Tongue (tissue), 1 donor: ENCODE measurements at regions not wholly inside any gene's neighbourhood (a gene's known extent, or its start where the extent isn't known, plus 50 kb on each side); places are given as distances from the start of the nearest gene placed in this dataset.
A peak's percentile ranks its signal among the peaks of the same experiment; 100 is the strongest.

ENCODE experiments used
- DNase-seq: peaks from one replicate; pipeline ENCODE4 v3.0.0-alpha.2; 2015

- DNase-seq = no peak
Measured at GRCh38 chr12:107443320-107444090, 242.1 kb upstream of the PWP1 start.

DNA sequence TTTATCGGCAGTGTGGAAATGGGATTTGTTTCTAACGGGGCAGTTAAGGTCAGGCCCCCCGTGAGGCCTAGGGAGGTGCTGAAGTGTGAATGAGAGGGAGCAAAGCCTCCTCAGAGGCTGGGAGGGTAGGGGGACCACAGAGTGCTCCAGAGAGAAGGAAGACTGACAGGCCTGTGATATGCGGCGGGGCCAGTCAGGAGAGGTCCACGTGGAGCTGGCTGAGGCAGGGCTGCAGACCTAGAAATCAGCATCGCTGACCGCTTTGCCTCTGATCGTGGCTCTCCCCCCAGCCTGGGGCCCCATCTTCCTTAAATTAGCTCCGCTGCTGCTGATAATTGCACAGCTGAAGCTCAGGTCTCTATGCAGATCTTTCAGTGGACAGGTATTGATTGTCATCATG lies 240.8 kb upstream of the PWP1 start:
- no peak for DNase-seq

GRCh38 chr12:107446476-107446875 lies 239.1 kb upstream of the PWP1 start:
- DNase-seq = no peak

DNA sequence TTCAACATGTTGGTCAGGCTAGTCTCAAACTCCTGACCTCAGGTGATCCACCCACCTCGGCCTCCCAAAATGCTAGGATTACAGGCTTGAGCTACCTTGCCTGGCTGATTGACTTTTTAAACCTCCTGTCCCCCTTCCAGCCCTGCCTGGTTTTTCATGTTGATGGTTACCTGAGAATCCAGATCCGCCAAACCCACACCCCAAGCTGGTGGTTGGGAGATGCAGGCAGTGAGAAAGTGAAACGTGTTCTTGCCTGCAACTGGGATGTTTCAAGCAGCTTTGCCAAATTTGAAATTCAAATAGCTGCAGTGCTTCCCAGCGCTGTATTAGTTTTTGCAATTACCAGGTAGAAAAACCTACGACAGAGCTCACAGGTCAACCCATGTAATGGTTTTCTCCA lies 238.3 kb upstream of the PWP1 start:
- no peak for DNase-seq

DNA sequence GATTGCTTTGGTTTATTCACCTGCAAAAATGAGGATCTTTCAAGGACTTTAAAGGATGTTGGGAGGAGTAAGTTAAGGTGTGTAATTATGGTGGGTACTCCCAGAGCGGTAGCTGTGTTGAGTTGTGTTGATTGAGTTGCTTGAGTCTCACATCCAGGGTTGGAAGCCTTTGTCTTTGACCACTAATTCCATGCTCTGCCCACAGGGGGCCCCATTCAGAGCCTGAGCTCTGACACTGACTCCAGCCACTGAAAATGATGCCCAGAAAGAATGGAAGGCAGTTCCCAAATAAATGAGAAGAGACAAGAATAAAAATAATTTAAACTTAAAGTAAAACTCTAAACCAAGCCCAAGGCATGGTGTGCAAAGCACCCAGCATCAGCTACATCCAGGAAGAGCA lies 237.4 kb upstream of the PWP1 start:
- DNase-seq = no peak

DNA sequence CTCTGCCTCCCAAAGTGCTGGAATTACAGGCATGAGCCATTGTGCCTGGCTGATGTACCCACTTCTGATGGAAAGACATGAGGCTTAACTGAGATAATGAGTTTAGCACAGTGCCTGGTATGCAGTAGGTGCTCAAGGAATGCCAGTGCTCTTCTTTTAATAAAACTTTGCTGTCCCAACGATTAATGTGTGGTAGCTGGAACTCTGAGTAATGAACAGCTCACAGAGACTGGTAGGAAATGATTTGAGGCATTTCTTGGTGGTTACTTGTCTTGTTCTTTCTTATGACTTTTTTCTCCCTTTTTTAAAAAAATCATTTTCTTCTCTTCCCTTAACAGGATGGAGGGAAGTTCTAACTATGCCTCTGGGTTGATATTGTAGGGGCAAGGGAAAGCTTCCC lies 235.7 kb upstream of the PWP1 start:
- no peak for DNase-seq

DNA sequence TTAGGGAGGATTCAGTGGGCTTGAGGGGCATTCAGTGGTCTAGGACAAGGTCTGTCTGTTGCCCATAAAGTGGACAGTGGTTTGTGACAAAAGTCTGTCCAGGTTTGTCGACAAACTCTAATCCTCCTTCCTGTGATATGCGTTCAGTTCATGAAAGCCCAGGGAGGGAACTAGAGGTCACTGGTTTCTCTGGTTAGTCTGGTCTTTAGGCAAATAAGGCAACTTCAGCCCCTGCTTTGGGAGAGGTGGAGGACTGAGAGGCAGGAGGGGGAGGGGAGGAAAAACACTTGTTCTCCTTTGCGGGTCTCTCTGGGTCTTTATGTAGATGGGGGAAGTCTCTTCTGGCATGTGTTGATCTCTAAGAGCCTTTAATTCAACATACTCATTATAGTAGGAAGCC lies 235.1 kb upstream of the PWP1 start:
- no peak for DNase-seq

DNA sequence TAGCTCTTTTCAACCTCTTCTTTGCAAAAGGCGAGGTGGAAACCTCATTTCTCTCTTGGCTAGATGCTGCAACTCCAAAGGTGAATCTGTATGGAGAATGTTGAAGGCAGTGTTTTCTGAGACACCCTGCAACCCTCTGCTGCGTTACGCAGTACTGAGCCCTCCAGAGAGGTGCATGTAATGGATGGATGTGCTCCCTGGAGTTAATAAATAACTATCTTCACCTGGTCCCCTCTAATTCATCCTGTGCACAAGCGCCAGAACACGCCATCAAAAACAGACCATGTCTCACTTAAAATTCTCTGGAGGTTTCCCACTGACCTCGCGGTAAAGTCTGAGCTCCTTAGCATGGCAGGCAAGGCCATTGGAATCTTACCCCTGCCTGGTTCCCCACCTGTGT lies 234.4 kb upstream of the PWP1 start:
- no peak for DNase-seq

DNA sequence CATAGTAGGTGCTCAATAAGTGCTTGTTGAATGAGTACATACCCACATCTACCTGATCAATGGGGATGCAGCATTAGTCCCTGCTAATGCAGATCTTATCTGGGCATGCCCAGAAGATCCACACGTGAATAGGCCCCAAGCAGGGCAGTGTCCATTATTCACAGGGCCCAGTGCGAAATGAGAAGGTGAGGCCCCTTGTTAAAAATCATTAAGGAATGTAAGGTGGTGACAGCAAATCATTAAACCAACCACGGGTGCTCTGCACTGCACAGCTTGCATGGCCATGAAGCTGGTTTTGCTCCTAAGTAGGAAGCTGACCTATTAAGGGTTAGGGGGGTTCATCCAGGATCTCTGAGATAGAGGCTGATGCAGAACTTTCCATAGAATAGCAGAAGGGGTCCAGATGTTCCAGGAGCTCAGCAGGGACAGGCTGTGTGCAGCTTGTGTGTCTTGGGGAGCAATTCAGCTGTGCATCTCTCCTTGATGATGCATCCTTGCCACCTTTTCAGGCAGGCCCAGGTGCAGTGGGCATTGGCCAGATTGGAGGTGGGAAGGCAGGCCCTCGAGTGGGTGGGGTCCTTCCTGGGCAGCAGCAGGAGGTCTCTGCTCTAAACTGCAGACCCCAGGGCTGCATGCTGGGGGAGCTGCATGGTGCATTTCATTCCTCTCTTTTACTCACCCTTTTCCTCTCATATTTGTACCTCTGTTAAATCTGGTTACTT lies 231.3 kb upstream of the PWP1 start:
- no peak for DNase-seq

- DNase-seq = no peak
Measured at GRCh38 chr12:107457362-107457935, 228.2 kb upstream of the PWP1 start.

- DNase-seq = no peak
Measured at GRCh38 chr12:107458163-107458562, 227.4 kb upstream of the PWP1 start.

GRCh38 chr12:107458990-107459389 lies 226.6 kb upstream of the PWP1 start:
- DNase-seq = no peak

GRCh38 chr12:107459641-107460040 lies 226.0 kb upstream of the PWP1 start:
- no peak for DNase-seq

GRCh38 chr12:107461222-107461975 lies 224.2 kb upstream of the PWP1 start:
- DNase-seq = peak; percentile 45

- no peak for DNase-seq
Measured at GRCh38 chr12:107462428-107463332, 222.9 kb upstream of the PWP1 start.

GRCh38 chr12:107464644-107465043 lies 221.0 kb upstream of the PWP1 start:
- DNase-seq = no peak

DNA sequence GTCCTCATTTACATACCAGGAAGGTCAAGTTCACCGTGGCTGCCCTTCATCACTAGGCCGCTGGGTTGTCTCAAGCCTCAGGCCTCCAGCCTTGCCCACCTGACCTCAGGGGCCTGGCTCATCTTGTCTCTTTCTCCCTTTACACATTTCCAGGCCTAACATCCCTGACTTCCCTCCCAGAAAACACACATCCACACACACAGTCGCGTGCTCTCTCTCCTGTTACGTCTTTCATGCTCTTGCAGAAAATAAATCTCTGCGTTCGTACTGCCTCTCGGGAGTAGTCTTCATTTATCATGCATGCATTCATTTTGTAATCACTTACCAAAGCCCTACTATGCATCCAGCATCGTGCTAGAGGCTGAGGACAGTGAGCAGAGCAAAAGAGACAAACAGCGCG lies 220.0 kb upstream of the PWP1 start:
- no peak for DNase-seq

- peak; percentile 29 for DNase-seq
Measured at GRCh38 chr12:107467716-107468115, 217.9 kb upstream of the PWP1 start.

- no peak for DNase-seq
Measured at GRCh38 chr12:107468182-107468581, 217.4 kb upstream of the PWP1 start.

DNA sequence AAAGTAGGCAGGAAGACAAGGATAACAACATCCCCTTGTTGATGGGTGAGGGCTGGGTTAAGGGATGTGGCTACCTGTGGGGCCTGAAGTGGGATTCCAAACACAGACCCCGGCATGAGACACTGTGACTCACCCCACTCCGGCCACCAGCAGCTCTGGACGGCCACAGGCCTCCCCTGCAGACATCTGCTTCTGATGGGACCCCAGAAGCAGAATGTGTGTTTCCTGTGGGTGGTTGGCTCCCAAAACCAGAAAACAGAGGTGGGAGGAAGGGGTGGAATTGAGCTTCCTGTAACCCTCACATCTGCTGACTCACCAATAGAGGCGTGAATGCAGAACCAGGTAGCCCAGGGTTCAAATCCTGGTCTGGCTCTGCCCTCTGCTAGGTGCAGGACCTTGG lies 216.6 kb upstream of the PWP1 start:
- no peak for DNase-seq

DNA sequence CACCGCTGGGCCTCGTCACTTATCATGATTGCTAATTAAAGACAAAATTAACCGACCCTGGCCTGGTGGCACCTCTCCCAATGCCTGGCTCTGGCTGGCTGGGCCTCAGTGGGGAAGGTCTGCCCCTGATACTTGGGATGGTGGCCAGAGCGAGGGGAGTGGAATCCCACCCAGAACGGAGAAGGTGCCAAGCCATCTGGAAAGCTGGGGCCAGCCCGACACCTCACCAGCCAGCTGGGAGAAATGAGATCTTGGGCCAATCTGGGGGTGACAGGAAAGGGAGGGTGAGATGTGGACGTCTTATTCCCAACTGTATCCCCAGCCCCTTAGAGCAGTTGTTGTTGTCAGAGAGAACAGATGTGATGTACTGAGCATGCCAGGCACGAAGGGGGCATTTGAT lies 215.0 kb upstream of the PWP1 start:
- DNase-seq = peak; percentile 42

GRCh38 chr12:107472308-107472707 lies 213.3 kb upstream of the PWP1 start:
- DNase-seq = no peak
